ENCODE measurements at regions not wholly inside any gene's neighbourhood (a gene's known extent, or its start where the extent isn't known, plus 50 kb on each side); places are given as distances from the start of the nearest gene placed in this dataset.
"Not testable (repeated sequence)": the region's sequence is repeated elsewhere in the genome, so short reads cannot be mapped to it uniquely, and the experiment has no call there.

DNA sequence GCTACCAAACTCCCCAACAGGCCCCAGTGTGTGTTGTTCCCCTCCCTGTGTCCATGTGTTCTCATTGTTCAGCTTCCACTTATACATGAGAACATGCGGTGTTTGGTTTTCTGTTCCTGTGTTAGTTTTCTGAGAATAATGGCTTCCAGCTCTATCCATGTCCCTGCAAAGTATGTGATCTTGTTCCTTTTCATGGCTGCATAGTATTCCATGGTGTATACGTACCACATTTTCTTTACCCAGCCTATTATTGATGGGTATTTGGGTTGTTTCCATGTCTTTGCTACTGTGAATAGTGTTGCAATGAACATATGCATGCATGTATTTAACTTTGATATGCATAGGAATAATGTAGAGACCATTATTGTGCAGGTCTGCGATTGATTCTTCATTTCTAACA lies 847.4 kb upstream of the ZEB2 start:
- DNase-seq = not testable (repeated sequence)

DNA sequence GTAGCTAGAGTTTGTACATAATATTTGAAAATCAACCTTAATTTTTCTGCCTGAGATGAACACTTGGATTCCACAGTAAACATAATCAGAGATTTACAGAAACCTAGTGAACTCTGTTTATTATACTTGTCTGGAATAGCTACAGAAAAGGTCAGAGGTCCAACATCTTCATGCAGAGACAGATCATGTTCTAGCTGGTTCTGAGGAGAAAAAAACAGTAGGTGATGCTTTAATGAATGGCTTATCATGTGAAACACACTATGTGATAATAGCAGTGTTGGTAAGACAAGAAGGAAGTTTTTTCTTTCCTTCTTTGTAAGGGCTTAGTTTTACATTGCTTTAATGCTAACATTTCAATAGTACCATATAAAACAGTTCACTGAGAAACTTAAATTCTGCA lies 846.4 kb upstream of the ZEB2 start:
- no peak for DNase-seq

DNA sequence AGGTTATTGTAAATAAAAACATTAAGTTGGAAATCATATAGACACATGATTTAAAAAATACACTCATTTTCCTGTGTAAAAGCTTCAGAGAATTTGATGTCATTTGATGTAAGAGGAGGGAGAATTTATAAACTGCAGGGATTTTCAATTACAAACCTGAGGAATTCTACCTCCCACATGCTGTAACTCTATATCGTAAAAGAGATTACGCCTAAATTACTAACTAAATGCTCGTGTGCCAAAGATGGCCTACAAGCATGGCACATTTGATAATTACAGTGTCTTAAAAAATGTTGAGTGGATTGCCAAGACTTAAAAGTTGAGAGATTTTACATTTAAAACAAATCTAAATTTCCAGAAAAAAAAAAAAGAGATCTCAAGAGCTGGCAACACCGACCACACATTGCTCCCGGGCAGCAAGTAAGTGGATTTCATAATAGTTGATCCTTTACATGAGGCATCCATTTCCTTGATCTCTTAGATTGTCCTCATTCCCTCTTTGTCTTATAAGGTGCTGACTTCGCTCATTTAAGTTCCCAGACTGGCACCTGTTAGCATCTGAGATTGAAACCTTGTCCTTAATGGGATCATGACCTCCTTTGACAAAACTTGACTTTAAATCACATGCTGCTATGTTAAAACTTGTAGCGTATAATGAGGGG lies 840.3 kb upstream of the ZEB2 start:
- no peak for DNase-seq

GRCh38 chr2:145359561-145359960 lies 839.6 kb upstream of the ZEB2 start:
- DNase-seq = no peak

- DNase-seq = no peak
These were observed 836.1 kb upstream of the ZEB2 start for GRCh38 chr2:145356056-145356455.

GRCh38 chr2:145352484-145352883 lies 832.6 kb upstream of the ZEB2 start:
- DNase-seq = peak; percentile 22

DNA sequence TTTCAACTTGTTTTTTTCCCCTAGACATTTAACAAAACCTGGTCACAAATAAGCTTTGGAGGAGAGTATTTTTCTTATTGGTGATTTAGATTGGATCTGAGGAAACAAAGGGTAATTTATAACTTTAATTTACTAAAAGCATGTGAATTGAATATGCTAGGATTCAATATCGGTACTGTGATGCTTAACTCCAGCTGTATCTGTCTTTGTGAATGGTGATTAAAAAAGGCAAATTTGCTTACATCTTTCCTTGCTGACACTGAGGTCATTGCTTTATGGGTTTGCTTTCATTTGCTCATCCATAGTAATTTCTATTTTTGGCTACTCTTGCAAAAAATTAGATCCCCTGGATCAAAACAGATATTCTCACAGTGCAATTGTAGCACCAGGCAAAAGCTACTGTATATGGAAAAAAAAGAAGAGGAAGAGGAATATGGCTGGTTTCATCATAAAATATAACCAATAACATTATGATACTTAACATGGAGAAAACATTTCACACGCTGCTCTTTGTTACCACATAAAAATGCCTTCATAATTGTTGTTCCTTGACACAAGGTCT lies 832.0 kb upstream of the ZEB2 start:
- no peak for DNase-seq

DNA sequence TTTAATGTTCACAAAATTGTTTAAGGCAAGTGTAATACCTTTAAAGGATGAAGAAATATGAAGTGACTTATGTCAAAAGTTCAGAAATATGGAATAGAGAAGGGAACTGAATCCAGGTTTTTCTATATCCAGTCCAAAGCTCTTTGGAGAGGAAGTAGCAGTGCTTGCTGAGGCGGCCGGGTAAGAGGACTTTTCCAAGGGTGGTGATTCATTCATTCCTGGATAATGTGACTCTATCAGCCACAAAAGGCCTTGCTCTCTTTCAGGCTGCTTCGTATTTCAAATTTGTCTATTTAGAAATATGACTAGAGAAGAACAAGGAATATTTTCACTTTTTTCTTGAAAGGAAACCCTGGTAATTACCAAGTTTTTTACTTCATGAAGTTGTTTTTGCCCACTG lies 830.1 kb upstream of the ZEB2 start:
- no peak for DNase-seq

DNA sequence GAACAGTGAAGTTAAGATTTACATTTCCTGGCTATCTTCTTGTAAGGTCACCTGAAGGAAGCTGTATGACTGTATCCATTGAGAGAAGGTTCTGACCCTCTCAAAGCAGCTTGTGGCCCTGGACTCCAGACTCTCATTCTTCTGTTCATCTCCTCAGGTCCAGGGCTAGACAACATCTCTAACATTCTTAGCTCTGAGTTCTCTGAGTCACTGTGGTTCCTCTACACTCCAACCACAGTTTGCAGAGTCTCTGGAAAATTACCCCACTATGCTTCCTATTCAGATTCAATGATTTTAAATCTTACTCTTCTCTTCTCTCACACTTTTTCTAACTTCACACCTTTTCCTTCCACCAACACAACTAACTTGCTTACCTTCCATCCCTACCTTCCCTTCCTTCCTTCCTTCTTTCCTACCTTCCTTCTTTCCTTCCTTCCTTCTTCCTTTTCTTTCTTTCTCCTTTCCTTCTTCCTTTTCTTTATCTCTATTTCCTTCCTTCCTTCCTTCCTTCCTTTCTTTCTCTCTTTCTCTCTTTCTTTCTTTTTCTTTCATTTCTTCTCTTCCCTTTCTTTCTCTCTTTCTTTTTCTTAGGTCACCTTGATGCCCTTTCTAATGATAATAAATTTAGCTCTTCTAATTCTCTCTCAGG lies 824.3 kb upstream of the ZEB2 start:
- no peak for DNase-seq

GRCh38 chr2:145343287-145343686 lies 823.4 kb upstream of the ZEB2 start:
- DNase-seq = no peak

DNA sequence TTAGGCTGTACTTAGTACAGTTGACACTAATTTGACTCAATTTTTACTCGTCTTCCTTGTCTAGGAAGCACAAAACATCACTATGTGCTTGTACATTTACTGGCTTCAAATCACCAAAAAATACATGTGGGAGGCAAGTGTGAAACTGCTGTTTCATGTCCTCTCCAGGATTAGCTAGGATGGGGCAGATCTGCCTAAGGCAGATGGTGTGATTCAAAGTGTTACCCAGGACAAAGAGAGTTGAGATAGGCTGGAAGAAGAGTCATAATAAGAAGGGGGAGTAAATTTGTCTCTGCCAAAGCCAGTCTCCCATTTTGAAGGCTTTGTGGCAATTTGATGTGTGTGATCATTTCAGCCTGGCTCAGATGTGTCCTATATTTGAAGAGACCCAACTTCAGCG lies 821.6 kb upstream of the ZEB2 start:
- no peak for DNase-seq

DNA sequence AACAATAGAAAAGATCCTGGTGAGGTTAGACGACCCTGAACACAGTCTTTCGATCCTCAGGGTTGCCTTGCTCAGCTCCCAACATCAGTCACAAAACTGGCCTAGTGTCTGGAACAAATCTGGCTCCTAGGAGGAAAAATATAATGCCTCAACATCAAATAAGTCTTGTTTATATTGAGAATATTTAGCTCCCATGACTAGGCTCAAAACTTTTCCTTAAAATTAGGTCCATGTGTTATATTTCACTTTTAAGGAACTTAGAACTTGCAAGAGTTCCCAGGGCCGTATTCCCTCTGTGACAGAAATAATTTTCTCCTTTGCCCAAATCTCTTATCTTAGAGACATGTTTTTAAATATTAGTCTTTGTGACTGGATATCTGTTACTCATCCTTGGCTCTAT lies 819.7 kb upstream of the ZEB2 start:
- no peak for DNase-seq

GRCh38 chr2:145332210-145332898 lies 812.4 kb upstream of the ZEB2 start:
- DNase-seq = no peak

DNA sequence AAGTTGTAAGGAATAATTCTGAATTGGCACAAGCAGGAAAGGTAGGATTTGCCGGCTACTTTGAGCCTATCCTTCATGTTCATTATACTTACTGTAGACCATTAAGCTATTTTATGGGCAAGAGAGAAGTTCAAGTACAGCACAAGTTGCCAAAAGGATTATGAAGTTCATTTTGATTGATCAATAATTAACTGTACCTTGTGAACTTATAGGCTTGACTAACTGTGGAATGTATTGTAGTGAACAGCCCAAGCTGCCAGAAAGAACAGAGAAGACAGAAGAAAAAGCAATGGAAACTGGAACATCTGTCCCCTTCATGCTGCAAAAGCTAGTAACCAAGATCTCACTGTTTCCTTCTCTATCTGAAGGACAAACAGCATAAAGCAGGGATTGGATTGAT lies 810.1 kb upstream of the ZEB2 start:
- no peak for DNase-seq

DNA sequence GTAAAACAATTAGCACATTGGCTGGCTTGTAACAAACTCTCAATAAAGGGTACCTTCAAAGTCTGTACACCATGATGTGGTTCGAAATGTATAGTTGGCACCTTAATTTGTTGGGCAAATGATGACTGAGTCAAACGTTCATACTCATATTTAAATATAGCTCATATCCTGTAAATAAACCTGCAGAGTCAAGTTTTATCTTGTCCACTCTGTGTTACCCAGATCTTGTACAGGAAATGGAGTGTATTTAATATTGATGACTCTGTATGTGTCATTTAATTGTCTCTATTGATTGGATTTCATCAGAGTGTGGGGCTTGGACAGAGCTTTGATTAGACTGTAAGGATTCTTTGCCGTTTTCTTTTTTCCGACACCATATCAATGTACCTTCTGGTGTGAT lies 805.6 kb upstream of the ZEB2 start:
- no peak for DNase-seq

DNA sequence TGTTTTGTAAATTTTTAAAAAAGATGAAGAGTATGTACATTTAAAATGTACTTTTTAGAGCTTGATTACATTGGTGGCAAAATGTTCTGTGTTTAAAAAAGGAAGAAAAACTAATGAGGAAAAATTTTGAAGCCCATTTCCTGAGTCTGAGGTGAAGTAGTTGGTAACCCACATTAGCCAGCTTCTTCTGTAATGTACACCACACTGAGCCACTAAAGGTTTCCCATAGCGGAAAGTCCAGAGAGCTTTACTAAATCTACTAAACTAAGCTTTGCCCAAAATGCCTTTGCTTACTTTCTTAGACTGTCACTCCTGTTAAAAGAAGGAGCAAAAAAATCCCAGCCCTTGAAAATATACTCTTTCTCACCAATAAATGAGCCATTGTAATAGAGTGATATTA lies 804.8 kb upstream of the ZEB2 start:
- no peak for DNase-seq

- DNase-seq = no peak
These were observed 803.6 kb upstream of the ZEB2 start for GRCh38 chr2:145323512-145323911.

- DNase-seq = no peak
These were observed 801.4 kb upstream of the ZEB2 start for GRCh38 chr2:145321344-145321743.

DNA sequence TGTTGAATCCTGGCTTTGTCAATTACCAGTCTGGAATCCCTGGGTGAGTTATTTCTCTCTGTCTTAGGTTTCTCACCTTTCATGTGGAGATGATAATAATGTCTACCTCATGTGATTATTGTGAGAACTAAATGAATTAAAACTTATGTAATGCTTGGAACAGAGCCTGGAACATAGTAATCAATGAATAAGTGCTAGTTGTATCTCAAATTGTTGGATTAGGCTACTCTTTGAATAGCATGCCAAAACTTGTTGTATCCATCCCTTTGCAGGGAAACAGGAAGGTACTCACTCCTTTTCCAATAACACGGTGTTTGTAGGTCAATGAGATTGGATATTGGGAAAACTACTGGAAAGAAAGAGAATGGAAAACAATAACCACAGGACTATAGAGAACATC lies 796.6 kb upstream of the ZEB2 start:
- DNase-seq = no peak

DNA sequence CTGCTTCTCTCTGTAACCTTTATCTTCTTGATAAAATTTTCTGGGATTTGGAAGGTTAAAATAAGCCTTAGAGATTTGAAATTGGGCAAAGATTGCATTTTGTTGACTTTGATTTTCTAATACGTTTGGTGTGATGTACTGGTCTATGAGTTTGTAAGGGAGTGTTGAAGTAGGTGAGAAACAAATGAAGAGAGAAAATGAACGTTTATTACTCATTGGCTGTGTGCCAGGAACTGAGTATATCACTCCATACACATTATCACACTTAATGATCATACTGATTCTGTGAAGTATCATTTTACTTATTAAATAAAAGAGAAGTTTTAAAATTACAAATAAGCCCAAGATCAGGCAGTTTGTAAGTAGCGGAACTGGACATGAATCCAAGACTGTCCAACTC lies 795.1 kb upstream of the ZEB2 start:
- peak; percentile 80 for DNase-seq

GRCh38 chr2:145314119-145314633 lies 794.3 kb upstream of the ZEB2 start:
- no peak for DNase-seq

- DNase-seq = no peak
These were observed 786.0 kb upstream of the ZEB2 start for GRCh38 chr2:145305889-145306288.

DNA sequence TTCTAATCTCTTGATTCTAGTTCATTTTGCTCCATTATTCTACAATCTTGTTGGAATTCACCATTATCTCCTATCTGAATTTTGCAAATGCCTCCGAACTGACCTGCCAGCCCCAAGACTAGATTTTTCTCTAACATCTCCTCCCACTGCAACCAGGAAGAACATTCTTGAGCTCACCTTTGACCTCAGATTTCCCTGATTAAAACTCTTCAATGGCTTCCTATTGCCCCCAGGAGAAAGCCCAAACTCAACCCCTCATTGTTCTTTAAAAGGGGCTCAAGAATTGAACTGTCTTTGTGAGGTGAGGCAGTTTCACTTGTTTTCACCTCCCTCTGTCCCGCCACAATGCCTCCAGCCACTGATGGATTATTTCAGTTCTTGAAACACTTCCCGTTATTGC lies 784.6 kb upstream of the ZEB2 start:
- no peak for DNase-seq

- peak; percentile 78 for DNase-seq
These were observed 783.6 kb upstream of the ZEB2 start for GRCh38 chr2:145303536-145303935.

Measured in NCI-H1105 treated with DMSO at 0.1 percent for 48 hours (cell line).